ENCODE measurements at regions not wholly inside any gene's neighbourhood (a gene's known extent, or its start where the extent isn't known, plus 50 kb on each side); places are given as distances from the start of the nearest gene placed in this dataset.

GRCh38 chr16:6541267-6541666 lies 791.4 kb upstream of the RBFOX1 start:
- TF ChIP-seq EZH2phosphoT487 (IDR thresholded peaks at IDR 0.05; ENCODE audit: unreplicated experiment) (no peak), CTCF (conservative IDR thresholded peaks at IDR 0.05; ENCODE audit: low read depth in 2 of 2) (no peak), REST (IDR thresholded peaks at IDR 0.05; ENCODE audit: unreplicated experiment) (no peak)
